H1 (cell line): ENCODE measurements at regions not wholly inside any gene's neighbourhood (a gene's known extent, or its start where the extent isn't known, plus 50 kb on each side); places are given as distances from the start of the nearest gene placed in this dataset.

Source experiments
- CTCF ChIA-PET: fragments of 300-600 bp; sonication (Branson Sonifier 250); formaldehyde crosslinking; loops from one replicate; lab custom pipeline; 2021; ENCODE audit not compliant: partially characterized antibody; lab: Charles Lee
- POLR2A ChIA-PET: fragments of 300-600 bp; sonication (Branson Sonifier 250); formaldehyde crosslinking; loops from one replicate; lab custom pipeline; 2021; ENCODE audit warnings: inconsistent platforms; ENCODE audit not compliant: partially characterized antibody; lab: Charles Lee
- DNase-seq, 2 experiments: peaks; one replicate each; pipeline versions ENCODE4 v3.0.0 to v3.0.0-alpha.2; 2010 to 2022; ENCODE audit warnings: low spot score in 2 of 2, low read depth in 1 of 2, mixed read lengths in 1 of 2
- FAIRE-seq: peaks from 2 replicates; lab custom pipeline; 2011; peaks lifted over from hg19 to GRCh38; lab: Jason Lieb, UNC
- H2AFZ ChIP-seq: 2 replicates; pipeline ENCODE4 v1.8.1; 2012; ENCODE audit warnings: low read length, inconsistent platforms
- H2AK5ac ChIP-seq: 2 replicates; pipeline ENCODE4 v1.6.1; 2013; ENCODE audit warnings: low read depth, low read length
- H2BK120ac ChIP-seq: replicated peaks from 2 replicates; pipeline ENCODE3; 2013; ENCODE audit warnings: low read depth, low read length, inconsistent platforms
- H2BK12ac ChIP-seq: 2 replicates; pipeline ENCODE4 v1.6.1; 2013; ENCODE audit warnings: low read depth, low read length
- H2BK15ac ChIP-seq: 2 replicates; pipeline ENCODE4 v1.6.1; 2013; ENCODE audit warnings: low read length
- H2BK20ac ChIP-seq: 2 replicates; pipeline ENCODE4 v1.6.1; 2013; ENCODE audit warnings: low read length
- H2BK5ac ChIP-seq: 2 replicates; pipeline ENCODE4 v1.6.1; 2013; ENCODE audit warnings: low read depth, low read length
- H3K14ac ChIP-seq: 2 replicates; pipeline ENCODE4 v1.6.1; 2013; ENCODE audit warnings: inconsistent platforms; ENCODE audit not compliant: insufficient read length
- H3K18ac ChIP-seq: 2 replicates; pipeline ENCODE4 v1.6.1; 2013; ENCODE audit warnings: low read length; ENCODE audit errors: extremely low read depth
- H3K23ac ChIP-seq: 2 replicates; pipeline ENCODE4 v1.6.1; 2013; ENCODE audit warnings: inconsistent platforms; ENCODE audit not compliant: insufficient read length
- H3K23me2 ChIP-seq: 2 replicates; pipeline ENCODE4 v1.6.1; 2013; ENCODE audit warnings: low read depth, low read length
- H3K27ac ChIP-seq: 2 replicates; pipeline ENCODE4 v1.6.1; 2011; ENCODE audit warnings: low read depth, low read length, inconsistent platforms
- H3K27me3 ChIP-seq, 4 experiments: replicated peaks in 1 of 4; 1 replicate in 1 of 4; 2 replicates in 3 of 4; pipeline versions ENCODE4 v1.6.1 to v1.8.1; 2011 to 2013; ENCODE audit warnings: low read length in 3 of 4, mild to moderate bottlenecking in 3 of 4, inconsistent platforms in 2 of 4, mixed read lengths in 2 of 4, moderate library complexity in 1 of 4; ENCODE audit not compliant: control insufficient read depth in 3 of 4, insufficient read depth in 3 of 4; ENCODE audit errors: extremely low read depth in 1 of 4
- H3K36me3 ChIP-seq, 4 experiments: 2 replicates each; pipeline versions ENCODE4 v1.6.1 to v1.8.1; 2011 to 2013; ENCODE audit warnings: mild to moderate bottlenecking in 4 of 4, low read length in 3 of 4, moderate library complexity in 2 of 4, control low read depth in 1 of 4, inconsistent platforms in 1 of 4; ENCODE audit not compliant: insufficient read depth in 4 of 4, control insufficient read depth in 2 of 4
- H3K4ac ChIP-seq: replicated peaks from 2 replicates; pipeline ENCODE3; 2013; ENCODE audit warnings: low read length, low read depth, mixed read lengths, inconsistent platforms; ENCODE audit not compliant: insufficient read length
- H3K4me1 ChIP-seq, 4 experiments: replicated peaks in 1 of 4; 1 replicate in 1 of 4; 2 replicates in 3 of 4; pipeline versions ENCODE4 v1.6.1 to v1.8.1; 2011 to 2013; ENCODE audit warnings: low read length in 3 of 4, inconsistent platforms in 2 of 4, mixed read lengths in 1 of 4; ENCODE audit not compliant: insufficient read depth in 4 of 4, control insufficient read depth in 3 of 4
- H3K4me2 ChIP-seq, 2 experiments: 2 replicates each; pipeline versions ENCODE4 v1.6.1 to v1.8.1; 2011 to 2013; ENCODE audit warnings: low read depth in 2 of 2, low read length in 2 of 2, control low read depth in 1 of 2, inconsistent platforms in 1 of 2, mild to moderate bottlenecking in 1 of 2; ENCODE audit not compliant: insufficient read depth in 1 of 2
- H3K4me3 ChIP-seq, 4 experiments: fragments of 200-600, 300-600 bp in 1 of 4; sonication (generic), shearing (Covaris generic), sonication (Bioruptor Twin) in 1 of 4; 2 replicates each; pipeline versions ENCODE4 v1.5.1 to v1.8.1; 2011 to 2016; ENCODE audit warnings: low read length in 4 of 4, low read depth in 3 of 4, control low read depth in 2 of 4, inconsistent platforms in 2 of 4, mild to moderate bottlenecking in 2 of 4, mixed read lengths in 1 of 4, moderate library complexity in 1 of 4; ENCODE audit not compliant: insufficient read depth in 2 of 4; ENCODE audit errors: extremely low read depth in 1 of 4
- H3K56ac ChIP-seq: replicated peaks from 2 replicates; pipeline ENCODE3; 2013; ENCODE audit warnings: low read depth, mild to moderate bottlenecking, mixed read lengths, low read length, inconsistent platforms; ENCODE audit not compliant: insufficient read length
- H3K79me1 ChIP-seq: 2 replicates; pipeline ENCODE4 v1.6.1; 2013; ENCODE audit warnings: low read depth, low read length, control low read depth
- H3K79me2 ChIP-seq, 2 experiments: 2 replicates each; pipeline versions ENCODE4 v1.6.1 to v1.8.1; 2012 to 2013; ENCODE audit warnings: low read length in 2 of 2, mild to moderate bottlenecking in 2 of 2, inconsistent platforms in 1 of 2; ENCODE audit not compliant: insufficient read depth in 2 of 2, control insufficient read depth in 1 of 2
- H3K9ac ChIP-seq, 4 experiments: replicated peaks in 1 of 4; 1 replicate in 1 of 4; 2 replicates in 3 of 4; pipeline versions ENCODE4 v1.6.1 to v1.8.1; 2011 to 2013; ENCODE audit warnings: low read depth in 3 of 4, low read length in 3 of 4, control low read depth in 2 of 4, mild to moderate bottlenecking in 2 of 4, moderate library complexity in 2 of 4, inconsistent platforms in 1 of 4; ENCODE audit errors: extremely low read depth in 1 of 4
- H3K9me3 ChIP-seq, 2 experiments: 2 replicates each; pipeline versions ENCODE4 v1.6.1 to v1.8.1; 2012 to 2013; ENCODE audit warnings: mild to moderate bottlenecking in 2 of 2, moderate library complexity in 2 of 2, control low read depth in 1 of 2, inconsistent platforms in 1 of 2, low read depth in 1 of 2, low read length in 1 of 2, mixed read lengths in 1 of 2; ENCODE audit not compliant: insufficient read depth in 2 of 2
- H4K20me1 ChIP-seq, 2 experiments: replicated peaks in 1 of 2; 2 replicates each; pipeline versions ENCODE3 to v1.8.1; 2011 to 2013; ENCODE audit warnings: inconsistent platforms in 2 of 2, low read length in 2 of 2, mild to moderate bottlenecking in 1 of 2; ENCODE audit not compliant: insufficient read depth in 2 of 2, control insufficient read depth in 1 of 2
- H4K5ac ChIP-seq: 2 replicates; pipeline ENCODE4 v1.6.1; 2013; ENCODE audit warnings: low read length, low read depth, mixed read lengths, inconsistent platforms; ENCODE audit not compliant: insufficient read length
- H4K8ac ChIP-seq: 2 replicates; pipeline ENCODE4 v1.8.0; 2013; ENCODE audit warnings: mild to moderate bottlenecking, moderate library complexity, low read length, inconsistent platforms; ENCODE audit not compliant: insufficient read depth; ENCODE audit errors: extremely low read depth
- H4K91ac ChIP-seq: replicated peaks from 2 replicates; pipeline ENCODE3; 2013; ENCODE audit warnings: low read length, mixed read lengths, inconsistent platforms; ENCODE audit not compliant: insufficient read length
- ATF2 ChIP-seq: IDR thresholded peaks from 2 replicates; pipeline ENCODE4 v1.6.1; 2012; ENCODE audit warnings: low read length, inconsistent platforms
- CTCF ChIP-seq, 3 experiments: IDR thresholded peaks; 1 replicate in 2 of 3; 2 replicates in 1 of 3; pipeline versions ENCODE4 v1.5.1 to v1.6.1; 2011; ENCODE audit warnings: low read length in 3 of 3, mild to moderate bottlenecking in 3 of 3, inconsistent platforms in 2 of 3, low read depth in 1 of 3, moderate library complexity in 1 of 3; ENCODE audit not compliant: insufficient read depth in 1 of 3; ENCODE audit errors: control extremely low read depth in 1 of 3
- GABPA ChIP-seq: IDR thresholded peaks from 2 replicates; pipeline ENCODE4 v1.6.1; 2011; ENCODE audit warnings: mild to moderate bottlenecking, low read length, moderate library complexity, borderline replicate concordance; ENCODE audit not compliant: insufficient read depth
- TBP ChIP-seq: IDR thresholded peaks from 2 replicates; pipeline ENCODE4 v1.6.1; 2011; ENCODE audit warnings: low read depth, low read length, improper control_type of control experiment
- WGBS, 2 experiments: shearing (Covaris generic) in 1 of 2; methylation state at CpG; one replicate each; pipeline versions ENCODE4 v1.1.6 to v1.1.7; 2013 to 2015; ENCODE audit warnings: low lambda C conversion rate in 2 of 2, mixed read lengths in 2 of 2, inconsistent platforms in 1 of 2, low coverage in 1 of 2, missing lambda C conversion rate in 1 of 2; ENCODE audit not compliant: insufficient replicate concordance in 2 of 2, insufficient coverage in 1 of 2, insufficient read length in 1 of 2; ENCODE audit errors: extremely low coverage in 1 of 2, missing lambda C conversion rate in 1 of 2; 5-methylcytosine and 5-hydroxymethylcytosine counted together

GRCh38 chr6:44010411-44011349, 116.6 kb downstream of the MRPL14 start:
- Histone ChIP-seq H2BK12ac (peak overlapping the region; percentile 60; the same call in 1 of the 2 replicates), H3K14ac (no peak overlapping the region), H3K4me1 (peaks cover 0 to 10% (median under 1%) of the 10 kb centered on the region in 4 experiments; a peak in 6 of 7 replicates), H3K56ac (no peak overlapping the region), H3K23ac (no peak overlapping the region), H3K27me3 (peaks cover 0 to 3% (median 0%) of the 10 kb centered on the region in 4 experiments; a peak in 2 of 7 replicates), H3K9ac (no peak overlapping the region), H2BK15ac (peak overlapping the region; percentile 24; the same call in 1 of the 2 replicates), H3K4me3 (no peak overlapping the region), H3K36me3 (no peaks in the 10 kb centered on the region), H2BK5ac (peak overlapping the region; percentile 10; the same call in 1 of the 2 replicates), H3K23me2 (peaks cover 3% of the 10 kb centered on the region), H2AK5ac (peak overlapping the region; percentile 26; the same call in 1 of the 2 replicates), H4K20me1 (no peaks in the 10 kb centered on the region), H3K4ac (no peak overlapping the region), H2AFZ (no peak overlapping the region), H4K8ac (no peak overlapping the region; the same call in 1 of the 2 replicates), H3K18ac (peak overlapping the region; percentile 72; the same call in 1 of the 2 replicates), H3K27ac (no peak overlapping the region), H3K9me3 (no peaks in the 10 kb centered on the region), H3K79me1 (no peaks in the 10 kb centered on the region), H4K91ac (no peak overlapping the region), H2BK20ac (peak overlapping the region; percentile 64; the same call in 1 of the 2 replicates), H4K5ac (no peak overlapping the region), H2BK120ac (no peak overlapping the region), H3K79me2 (no peaks in the 10 kb centered on the region), H3K4me2 (no peak overlapping the region)
- 91% methylated on average over 11 of the region's 11 CpGs; no CpG with 5 or more reads in 1 of the 2 experiments for WGBS, 2 experiments
- POLR2A ChIA-PET = interaction anchor here (1.0 to 2.5 kb wide), 6 partner anchors 10 to 83 kb away, joined by 3 to 9 read pairs (median 4); no protein-coding TSS in a partner anchor
- no peak for TF ChIP-seq TBP
- TF ChIP-seq CTCF (IDR thresholded peaks at IDR 0.05; ENCODE audit: control extremely low read depth in 1 of 3, insufficient read depth in 1 of 3, low read depth in 1 of 3, low read length in 3 of 3) = peak in 2 of 3 experiments; percentile 4 to 12; a peak in 1 of 4 replicates
- no peak for TF ChIP-seq GABPA
- no peak for TF ChIP-seq ATF2
- FAIRE-seq (no peak), DNase-seq (no peak)
- CTCF ChIA-PET = interaction anchor here (0.6 to 24.5 kb wide), 21 partner anchors 13 to 741 kb away, joined by 3 to 331 read pairs (median 4); partner anchors contain the start of gene VEGFA
